OCI-LY1 (cell line): ENCODE measurements at regions not wholly inside any gene's neighbourhood (a gene's known extent, or its start where the extent isn't known, plus 50 kb on each side); places are given as distances from the start of the nearest gene placed in this dataset.

Source experiments
- EZH2 ChIP-seq: fragments of 200-600 bp; sonication (generic), shearing (Covaris generic); IDR thresholded peaks from 2 replicates; pipeline ENCODE4 v1.8.0; 2017; ENCODE audit warnings: borderline replicate concordance, mixed run types, mild to moderate bottlenecking, antibody characterized with exemption, low read length, moderate library complexity, mixed read lengths
- TF ChIP-seq, protein P1 (sequence below): fragments of 200-600 bp; sonication (generic), shearing (Covaris generic); IDR thresholded peaks from 2 replicates; pipeline ENCODE4 v1.5.1; 2017; ENCODE audit warnings: mild to moderate bottlenecking, antibody characterized with exemption, low read length, moderate library complexity, mixed read lengths

DNA sequence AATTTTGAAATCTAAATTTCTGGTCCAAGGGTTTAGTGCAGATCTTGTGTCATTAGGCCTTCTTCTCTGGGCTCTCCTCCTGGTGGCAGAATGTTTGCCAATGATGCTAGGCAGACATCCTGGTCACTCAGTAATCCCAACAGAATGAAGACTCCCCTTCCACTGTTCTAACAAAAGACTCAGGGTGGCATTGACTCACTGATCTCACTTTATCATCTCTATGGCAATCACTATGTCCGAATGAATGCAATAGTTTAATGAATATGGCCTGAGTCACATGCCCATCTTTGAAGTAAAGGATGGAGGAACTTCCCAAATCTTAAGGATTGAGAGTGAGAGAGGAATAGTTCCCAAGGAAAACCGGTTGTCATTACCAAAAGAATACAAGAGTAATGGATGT, 261.1 kb downstream of the KCNE4 start:
- TF ChIP-seq EZH2: no peak
- TF ChIP-seq, protein P1, sequence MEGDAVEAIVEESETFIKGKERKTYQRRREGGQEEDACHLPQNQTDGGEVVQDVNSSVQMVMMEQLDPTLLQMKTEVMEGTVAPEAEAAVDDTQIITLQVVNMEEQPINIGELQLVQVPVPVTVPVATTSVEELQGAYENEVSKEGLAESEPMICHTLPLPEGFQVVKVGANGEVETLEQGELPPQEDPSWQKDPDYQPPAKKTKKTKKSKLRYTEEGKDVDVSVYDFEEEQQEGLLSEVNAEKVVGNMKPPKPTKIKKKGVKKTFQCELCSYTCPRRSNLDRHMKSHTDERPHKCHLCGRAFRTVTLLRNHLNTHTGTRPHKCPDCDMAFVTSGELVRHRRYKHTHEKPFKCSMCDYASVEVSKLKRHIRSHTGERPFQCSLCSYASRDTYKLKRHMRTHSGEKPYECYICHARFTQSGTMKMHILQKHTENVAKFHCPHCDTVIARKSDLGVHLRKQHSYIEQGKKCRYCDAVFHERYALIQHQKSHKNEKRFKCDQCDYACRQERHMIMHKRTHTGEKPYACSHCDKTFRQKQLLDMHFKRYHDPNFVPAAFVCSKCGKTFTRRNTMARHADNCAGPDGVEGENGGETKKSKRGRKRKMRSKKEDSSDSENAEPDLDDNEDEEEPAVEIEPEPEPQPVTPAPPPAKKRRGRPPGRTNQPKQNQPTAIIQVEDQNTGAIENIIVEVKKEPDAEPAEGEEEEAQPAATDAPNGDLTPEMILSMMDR: no peak
